NCI-H460 (cell line): ENCODE measurements at regions not wholly inside any gene's neighbourhood (a gene's known extent, or its start where the extent isn't known, plus 50 kb on each side); places are given as distances from the start of the nearest gene placed in this dataset.
A peak's percentile ranks its signal among the peaks of the same experiment; 100 is the strongest.

ENCODE experiments used
- DNase-seq: peaks from one replicate; pipeline ENCODE4 v3.0.0-alpha.2; 2016; ENCODE audit warnings: low read depth; ENCODE audit errors: extremely low read depth

DNA sequence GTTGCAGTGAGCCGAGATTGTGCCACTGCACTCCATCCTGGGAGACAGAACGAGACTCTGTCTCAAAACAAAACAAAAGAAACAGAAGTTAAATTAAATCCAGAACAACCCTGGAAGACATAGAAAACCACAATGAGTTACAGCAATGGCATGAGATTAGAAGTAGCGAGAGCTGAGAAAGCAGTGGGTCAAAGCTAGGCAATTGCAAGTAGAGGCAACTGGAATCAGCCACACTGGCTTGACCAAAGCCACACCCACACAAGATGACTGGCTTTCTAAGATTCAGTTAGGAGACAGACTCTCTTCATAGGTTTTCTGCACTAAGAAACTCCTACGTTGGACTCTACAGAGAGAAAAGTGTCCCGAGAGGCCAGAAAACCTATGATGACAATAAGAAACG lies 443.0 kb downstream of the GPM6A start:
- DNase-seq: no peak

DNA sequence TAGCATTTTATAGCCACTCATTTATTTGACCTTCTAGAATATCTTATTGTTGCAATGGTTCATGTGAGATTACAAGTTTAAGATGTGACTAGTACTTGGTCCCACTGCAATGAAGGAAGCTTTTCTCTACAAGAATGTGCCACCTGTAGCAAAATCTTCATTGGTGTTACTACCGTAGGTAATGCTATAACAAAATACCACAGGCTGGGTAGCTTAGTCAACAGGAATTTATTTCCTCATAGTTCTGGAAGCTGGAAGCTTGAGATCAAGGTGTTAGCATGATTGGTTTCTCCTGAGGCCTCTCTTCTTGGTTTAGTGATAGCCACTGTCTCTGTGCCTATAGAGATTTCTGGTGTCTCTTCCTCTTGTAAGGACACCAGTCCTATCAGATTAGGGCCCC lies 441.0 kb downstream of the GPM6A start:
- no peak for DNase-seq

DNA sequence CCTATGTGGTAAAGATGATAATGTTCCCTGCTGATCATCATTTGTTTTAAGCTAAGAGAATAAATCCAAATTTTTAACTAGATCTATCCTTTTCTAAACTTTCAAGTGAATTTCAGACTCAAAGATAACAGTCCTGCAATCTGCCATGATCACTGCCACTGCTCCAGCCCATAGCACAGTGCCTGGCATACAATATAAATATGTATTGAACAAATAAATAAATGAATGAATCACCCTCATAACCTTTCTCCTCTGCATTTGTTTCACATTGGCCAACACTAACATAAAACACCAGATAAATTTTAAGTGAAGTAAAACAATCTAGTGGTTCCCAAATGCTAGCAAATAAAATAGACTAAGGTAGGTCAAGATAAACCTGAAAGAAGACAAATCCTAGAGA lies 439.0 kb downstream of the GPM6A start:
- DNase-seq: no peak

DNA sequence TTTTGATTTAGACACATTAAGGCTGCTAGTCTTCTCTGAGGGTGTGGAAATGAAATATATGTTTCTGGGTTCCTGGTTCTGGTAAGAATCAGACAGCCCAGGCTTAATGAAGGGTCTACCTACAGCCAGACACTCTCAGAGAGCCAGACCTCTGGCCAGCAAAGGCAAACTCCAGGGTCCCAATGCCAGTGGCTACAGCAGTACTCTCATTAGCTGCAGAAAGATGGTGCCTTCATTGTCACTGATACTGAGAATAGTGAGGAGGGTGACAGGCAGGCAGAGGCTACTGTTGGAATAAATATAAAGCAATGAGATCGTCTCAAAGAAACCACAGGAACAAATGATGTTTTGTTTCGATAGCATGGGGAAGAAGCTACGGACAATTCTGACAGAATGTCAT lies 437.6 kb downstream of the GPM6A start:
- no peak for DNase-seq

DNA sequence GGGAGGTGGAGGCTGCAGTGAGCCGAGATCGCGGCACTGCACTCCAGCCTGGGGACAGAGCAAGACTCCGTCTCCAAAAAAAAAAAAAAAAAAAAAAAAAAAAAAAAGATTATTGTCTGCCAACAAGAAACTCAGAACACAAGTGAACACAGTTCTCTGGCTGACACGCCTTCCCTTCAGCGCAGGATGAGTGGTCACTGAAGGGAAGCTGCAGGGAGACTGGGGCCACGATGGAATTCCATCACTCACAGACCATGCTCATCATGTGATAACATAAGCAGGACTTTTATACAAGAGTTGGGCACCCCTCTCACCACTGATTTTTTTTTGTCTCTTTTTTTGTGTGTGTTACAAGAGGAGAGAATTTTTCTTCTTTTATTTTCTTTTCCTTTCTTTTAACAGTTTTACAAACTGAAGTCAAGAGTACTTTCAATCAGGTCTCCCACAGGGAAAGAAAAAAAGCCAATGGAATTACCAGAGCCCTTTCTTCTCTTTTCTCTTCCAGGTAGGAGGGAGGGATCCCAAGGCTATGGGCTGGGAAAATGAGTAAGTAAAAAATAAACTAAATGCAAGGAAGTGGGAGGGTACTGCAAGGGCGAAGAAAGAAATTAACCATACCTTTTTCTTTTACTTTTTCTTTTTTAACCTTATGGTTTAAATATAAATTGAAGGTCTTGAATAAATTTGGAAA lies 435.6 kb downstream of the GPM6A start:
- DNase-seq: no peak

DNA sequence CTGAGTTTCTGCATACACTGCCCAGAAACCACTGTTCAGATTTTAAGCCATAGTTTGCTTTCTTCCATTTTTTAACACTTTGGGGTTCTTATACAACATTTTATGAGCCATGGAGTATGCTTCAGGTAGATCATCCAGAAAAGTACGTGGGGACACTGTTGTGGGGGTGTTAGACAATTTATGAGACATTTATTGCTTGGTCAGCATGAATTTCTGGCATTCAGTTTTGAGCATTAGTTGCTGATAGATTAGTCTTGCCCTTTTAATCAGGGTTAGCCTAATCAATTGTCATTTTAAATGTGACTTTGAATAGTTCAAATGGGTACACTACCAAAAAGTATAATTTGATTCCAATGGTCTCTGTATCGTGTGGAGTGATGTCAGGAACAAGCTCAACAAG lies 434.9 kb downstream of the GPM6A start:
- DNase-seq: no peak

DNA sequence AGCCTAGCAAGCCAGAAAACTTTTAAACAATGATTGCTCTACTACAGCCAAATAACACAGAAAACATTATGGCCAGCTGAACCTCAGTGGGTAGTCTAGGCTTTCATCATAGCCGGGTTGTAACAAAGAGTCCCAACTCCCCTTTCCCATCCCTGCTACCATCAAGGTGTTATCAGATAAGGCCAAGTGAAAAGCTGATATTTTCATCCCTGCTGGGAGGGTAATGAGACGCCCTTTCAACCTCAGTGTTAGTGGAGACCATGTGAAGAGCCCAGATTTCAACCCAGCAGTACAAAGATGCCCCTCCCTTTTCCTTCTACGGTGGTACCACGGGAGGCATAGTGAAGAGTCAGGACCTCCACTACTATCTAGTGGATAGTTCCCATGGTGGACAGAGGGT lies 433.7 kb downstream of the GPM6A start:
- no peak for DNase-seq

DNA sequence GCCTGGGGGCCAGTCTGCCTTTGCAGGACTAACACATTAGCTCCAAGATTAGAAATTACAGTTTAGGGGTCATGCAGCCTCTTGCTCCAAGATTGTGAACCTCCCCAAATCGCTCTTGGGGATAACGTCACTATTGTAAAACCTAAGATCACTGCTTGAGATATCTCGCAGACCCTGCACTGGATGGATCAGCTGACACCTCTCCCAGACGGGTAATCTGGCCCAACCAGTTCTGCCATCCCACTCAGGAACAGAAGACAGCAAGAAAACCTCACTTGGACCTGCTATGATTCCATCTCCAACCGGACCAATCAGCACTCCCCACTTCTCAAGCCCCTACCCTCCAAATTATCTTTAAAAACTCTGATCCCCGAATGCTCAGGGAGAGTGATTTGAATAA lies 431.2 kb downstream of the GPM6A start:
- no peak for DNase-seq

DNA sequence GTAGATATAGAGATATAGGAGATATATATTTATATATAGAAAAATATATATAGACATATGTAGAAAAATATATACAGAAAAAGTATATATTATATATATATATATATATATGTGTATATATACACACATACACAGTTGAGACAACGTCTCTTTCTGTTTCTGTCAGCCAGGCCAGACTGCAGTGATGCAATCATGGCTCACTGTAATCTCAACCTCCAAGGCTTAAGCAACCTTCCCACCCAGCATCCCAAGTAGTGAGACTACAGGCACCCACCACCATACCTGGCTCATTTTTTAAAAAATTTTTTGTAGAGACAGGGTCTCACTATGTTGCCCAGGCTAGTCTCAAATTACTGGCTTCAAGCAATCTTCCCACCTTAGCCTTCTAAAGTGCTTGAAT lies 426.3 kb downstream of the GPM6A start:
- DNase-seq: no peak

DNA sequence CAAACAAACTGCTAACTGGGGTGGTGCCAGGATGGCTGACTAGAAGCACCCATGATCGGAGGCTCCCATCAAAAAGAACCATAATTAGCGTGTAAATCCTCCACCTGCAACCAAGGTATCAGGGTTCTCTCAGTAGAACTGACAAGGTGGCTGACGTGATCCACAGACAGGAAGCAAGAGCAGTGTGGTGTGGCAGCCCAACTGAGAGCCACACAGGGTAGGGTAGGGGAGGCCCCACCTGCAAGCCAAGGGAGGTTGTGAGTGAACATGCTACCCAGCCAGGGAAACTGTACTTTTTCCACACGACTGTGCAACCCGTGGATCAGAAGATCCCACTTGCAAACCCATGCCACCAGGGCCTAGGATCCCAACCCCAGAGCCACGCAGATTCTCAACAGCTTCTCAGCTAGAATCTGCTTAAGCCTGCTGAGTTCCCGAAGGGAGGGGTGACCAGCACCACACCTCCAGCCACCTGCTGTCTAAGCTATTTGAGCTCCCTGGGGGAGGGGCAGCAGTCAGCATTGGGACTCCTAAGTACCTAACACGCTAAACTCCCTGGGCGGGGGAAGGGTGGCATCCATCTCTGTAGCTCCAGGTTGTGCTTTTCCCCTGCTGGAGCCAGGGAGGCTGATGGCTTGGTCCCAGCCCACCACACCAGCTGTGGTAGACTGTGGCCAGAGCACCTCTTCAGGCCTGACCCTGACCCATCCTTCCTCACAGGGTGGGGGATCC lies 425.1 kb downstream of the GPM6A start:
- no peak for DNase-seq

DNA sequence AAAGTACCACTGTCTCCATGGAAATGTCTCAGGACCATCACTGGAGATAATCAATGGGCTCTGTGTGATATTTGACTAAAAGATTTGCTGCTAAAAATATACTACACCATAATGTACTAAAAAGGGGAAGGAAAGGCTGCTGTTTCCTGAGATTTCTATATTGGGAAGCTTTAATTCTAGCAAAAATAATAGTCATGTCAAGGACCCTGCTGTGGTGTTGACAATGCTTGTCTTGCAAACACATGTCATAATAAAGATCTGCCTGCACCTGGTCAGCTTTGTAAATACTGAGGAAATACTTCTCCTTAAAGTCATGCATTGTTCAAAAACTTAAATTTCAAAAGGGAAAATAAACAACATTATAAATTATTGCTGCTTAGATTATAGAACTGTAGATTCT lies 417.9 kb downstream of the GPM6A start:
- DNase-seq: no peak

DNA sequence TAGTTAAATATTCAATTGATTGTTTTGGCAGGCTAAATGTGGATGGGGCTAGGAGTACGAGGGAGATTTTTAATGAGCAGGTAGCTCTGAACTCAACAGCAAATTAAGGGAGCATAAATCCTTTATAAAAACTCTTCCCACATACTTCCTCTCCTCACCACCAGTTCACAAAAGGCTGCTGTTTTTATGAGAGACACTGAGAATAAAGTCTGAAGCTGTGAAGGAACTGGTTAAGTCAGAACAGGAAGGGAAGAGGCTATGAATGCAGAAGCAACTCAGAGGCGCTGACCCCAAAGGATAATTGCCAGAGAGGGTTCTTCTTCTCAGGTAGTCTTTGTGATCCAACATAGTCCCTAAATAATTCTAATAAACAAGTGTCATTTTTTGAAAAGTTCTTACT lies 406.1 kb downstream of the GPM6A start:
- DNase-seq: no peak

DNA sequence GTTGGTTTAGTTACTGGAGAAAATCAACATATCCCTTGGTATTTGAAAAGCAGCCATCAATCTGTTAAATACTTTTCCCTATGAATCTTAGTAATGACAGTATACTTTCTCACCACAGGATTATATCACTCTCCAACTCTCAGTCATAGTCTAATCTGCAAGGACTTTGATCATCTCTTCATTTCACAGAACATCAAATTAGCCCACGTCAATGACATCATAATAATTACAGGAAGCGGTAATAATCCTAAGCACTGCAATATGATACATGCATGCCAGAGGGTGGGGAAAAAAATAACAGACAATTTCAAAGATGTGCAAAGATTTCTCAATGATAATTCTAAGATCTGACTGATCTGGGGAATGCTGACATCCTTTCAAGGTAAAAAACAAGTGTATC lies 404.1 kb downstream of the GPM6A start:
- no peak for DNase-seq

DNA sequence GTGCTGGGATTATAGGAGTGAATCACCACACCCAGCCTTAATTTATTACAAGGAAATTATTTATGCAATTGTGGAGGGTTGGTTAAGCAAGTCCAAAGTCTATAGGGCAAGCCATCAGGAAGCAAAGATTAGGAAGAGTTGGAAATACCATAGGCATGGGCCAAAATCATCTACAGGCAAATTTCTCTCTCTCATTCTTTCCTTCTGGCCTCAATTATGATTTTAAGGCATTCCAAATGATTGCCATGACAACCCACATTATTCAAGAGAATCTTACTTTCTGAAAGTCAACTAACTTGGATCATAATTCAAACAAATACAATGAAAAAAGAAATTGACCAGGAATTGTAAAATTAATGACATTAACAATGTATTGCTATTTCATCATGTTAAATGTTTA lies 400.8 kb downstream of the GPM6A start:
- no peak for DNase-seq

DNA sequence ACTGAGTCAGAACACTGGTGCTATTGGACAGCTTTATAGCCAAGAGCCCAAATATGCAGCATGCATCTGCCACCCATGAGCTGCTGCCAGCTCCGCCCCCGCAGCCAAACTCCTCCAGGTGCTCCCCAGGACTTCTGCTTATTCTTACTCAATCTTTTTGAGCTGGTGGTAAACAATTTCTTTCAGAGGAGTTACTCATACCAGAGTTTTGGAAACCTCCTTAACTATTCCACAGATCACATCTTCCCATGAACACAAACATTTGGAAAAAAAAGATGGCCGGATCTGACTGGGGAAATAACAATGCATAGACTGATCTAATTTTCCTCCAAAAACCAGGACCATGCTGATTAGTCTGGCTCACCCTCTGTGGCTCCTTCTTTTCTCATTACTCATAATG lies 399.9 kb downstream of the GPM6A start:
- no peak for DNase-seq

DNA sequence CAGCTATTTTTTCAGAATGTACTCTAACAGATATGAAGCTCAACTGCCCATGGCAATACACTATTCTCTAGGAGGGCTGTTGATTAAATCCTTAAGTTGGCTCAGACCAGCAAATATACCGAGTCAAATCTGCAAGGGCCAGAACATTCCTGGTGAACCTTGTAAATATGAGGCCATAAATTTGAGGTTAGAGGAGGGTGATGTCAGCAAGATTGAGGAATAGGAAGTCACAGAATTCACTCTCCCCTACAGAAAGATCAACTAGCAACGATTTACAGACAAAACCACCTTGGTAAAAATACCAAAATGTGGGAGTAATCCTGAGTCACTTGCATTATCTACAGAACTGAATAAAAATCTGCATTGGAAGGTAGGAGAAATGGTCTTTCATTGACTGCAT lies 399.3 kb downstream of the GPM6A start:
- DNase-seq: no peak

DNA sequence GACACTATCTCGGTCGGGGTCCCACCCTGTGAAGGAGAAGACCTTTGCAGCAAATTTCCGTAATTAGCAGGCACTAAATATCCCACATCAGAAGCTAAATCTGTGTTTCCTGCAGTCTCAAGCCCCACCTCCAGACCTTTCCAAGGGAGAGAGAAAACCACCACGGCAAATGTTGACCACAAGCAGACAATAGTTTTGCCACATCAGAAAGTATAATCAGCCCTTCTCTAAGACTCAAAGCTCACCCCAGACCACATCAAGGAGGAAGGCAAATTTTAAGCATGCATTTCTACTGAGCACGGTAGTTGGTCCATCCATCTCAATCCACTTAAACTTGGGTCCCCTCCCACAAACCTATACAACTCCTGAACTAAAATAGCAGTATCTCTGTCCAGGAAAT lies 398.5 kb downstream of the GPM6A start:
- DNase-seq: no peak

DNA sequence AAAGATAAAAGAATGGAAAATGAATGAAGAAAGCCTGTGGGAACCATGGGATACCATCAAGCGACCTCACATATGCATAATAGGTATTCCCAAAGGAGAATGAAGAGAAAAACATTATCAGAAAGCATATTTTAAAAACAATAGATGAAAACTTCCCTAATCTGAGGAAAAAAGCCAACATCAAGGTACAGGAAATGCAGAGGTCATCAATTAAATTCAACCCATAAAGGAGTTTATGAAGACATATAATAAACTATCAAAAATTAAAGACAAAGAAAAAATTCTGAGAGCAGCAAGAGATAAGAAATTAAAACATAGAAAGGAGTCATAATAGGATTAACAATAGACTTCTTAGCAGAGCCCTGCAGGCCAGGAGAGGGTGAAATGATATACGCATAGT lies 397.5 kb downstream of the GPM6A start:
- DNase-seq: no peak

DNA sequence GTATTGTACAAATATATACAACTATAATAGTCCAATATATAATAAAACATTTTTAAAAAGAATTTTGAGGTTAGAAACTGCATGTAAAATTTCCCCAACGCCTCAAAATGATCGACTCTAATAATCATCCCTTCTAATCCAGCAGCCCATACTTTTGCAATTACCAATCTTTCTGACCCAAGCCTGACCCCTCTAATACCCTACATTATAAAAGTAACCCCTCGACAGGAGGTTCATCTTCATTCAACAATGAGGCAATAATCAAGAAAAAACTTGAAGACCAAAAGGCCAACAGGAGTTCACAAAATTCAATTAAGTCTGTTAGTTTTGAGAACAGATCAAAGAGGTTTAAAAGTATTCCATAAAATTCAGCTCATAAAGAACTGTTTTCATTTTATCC lies 393.5 kb downstream of the GPM6A start:
- DNase-seq: no peak

DNA sequence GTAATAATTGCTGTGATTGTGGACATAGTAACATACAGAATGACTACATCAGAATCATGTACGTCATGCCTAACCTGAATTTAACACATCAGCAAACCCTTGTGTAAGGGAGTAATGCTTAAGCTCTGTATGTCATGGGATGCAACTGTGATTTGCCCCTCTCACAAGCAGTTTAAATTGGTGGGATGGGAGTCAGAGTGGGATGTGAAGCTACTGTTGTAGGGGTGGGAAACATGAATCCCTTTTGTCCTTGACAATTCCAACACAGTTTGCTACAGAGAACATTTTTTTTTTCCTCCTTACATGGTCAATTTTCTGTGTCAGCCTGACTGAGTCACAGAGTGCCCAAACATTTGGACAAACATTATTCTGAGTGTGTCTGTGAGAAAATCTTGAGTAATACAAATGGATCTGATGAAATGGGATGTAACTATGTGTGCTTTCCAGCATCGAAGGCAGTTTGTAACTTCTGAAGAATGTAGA lies 392.8 kb downstream of the GPM6A start:
- peak; percentile 91 for DNase-seq

DNA sequence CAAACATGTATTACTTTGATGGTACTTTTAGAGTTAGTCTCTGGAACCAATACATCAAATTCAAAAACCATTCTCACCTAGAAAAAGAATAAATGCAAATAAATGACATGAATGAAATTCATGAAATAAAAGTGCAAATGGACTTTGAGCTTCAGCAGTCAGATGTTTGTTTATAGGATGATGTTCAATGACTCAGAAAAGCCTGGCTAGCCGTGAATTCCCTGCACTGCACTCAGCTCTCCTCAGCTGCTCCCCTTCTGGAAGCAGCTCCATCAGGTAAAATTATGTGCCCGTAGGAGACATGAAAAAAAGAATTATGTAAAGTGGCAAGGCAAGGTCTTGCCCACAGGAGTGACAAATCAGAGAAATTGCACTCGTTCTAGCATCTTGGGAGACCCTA lies 390.6 kb downstream of the GPM6A start:
- peak; percentile 30 for DNase-seq

DNA sequence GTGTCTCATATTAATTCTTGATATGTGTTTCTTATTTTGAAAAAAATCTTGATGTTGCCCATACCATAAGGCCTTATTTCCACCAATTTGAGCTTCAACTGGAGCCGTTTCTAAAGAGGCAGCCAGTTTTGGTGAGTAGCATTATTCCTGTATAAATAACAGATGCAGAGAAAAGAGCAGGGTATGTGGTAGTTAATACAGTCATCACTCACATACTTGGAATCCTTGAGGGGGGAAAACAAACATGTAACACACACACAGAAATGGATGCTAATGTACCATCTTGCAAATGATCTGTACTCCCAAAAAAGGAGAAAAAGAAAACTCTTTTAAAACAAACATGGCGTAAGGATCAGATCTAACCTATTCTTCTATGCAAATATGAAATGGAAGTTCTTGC lies 389.7 kb downstream of the GPM6A start:
- no peak for DNase-seq

DNA sequence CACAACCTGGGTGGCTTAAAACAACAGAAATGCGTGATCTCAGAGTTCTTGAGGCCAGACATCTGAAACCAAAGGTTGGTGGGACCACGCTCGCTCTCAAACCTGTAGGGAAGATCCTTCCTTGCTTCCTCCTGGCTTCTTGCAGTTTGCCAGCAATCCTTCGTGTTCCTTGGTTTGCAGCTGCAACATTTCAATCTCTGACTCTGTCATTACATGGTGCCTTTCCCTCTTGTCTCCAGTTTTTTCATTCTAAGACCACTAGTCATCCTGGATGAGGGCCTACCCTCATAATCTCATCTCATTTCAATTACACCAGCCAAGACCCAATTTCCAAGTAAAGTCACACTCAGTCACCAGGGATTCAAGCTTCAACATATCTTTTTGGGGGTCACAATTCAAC lies 388.0 kb downstream of the GPM6A start:
- DNase-seq: no peak
